ENCODE measurements at regions not wholly inside any gene's neighbourhood (a gene's known extent, or its start where the extent isn't known, plus 50 kb on each side); places are given as distances from the start of the nearest gene placed in this dataset.

DNA sequence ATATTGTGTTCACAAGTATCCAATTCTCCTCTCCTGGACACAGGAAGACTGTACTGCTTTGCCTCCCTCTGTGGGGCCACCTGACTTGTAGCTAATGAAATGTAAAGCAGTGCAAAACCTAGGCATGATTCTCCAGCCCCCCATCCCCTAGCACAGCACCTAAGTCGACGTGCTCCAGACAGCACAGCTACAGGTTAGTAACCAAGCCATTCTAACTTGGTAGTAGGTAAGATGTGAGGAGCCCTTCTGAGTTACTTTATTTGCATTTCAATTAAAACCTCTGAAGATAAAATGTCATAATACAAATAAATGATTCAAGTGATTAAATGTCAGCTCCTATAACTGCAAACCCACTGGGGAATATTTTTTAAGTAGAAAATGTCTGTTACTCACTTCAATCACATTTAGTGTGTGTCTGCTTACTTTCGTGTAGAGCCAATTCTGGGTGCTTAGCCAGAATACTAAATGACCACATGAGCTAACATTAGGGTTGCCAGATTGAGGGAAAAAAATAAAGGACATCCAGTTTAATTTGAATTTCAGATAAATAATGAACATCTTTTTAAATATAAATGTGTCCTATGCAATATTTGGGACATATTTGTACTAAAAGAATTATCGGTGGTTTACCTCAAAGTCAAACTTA, 64.8 kb upstream of the HIF1A start:
- Histone ChIP-seq H3K36me3 (no peaks in the 10 kb centered on the region), H3K4me3 (no peak overlapping the region), H3K4me1 (peaks cover 0 to 7% of the 10 kb centered on the region in 2 donors), H3K27me3 (no peaks in the 10 kb centered on the region), H3K9me3 (no peaks in the 10 kb centered on the region), H3K27ac (no peak overlapping the region)
- in situ Hi-C loops (cut with MboI; ENCODE audit: low sequenced_read_pairs in 4 of 4) (no loop called here), intact Hi-C loops (cut with DNase I; ENCODE audit: low total_unique reads) (no loop called here)
- DNase-seq (no peak), ATAC-seq (no peak)
- TF ChIP-seq POLR2A (IDR thresholded peaks at IDR 0.05) = no peak
- TF ChIP-seq, protein P1, sequence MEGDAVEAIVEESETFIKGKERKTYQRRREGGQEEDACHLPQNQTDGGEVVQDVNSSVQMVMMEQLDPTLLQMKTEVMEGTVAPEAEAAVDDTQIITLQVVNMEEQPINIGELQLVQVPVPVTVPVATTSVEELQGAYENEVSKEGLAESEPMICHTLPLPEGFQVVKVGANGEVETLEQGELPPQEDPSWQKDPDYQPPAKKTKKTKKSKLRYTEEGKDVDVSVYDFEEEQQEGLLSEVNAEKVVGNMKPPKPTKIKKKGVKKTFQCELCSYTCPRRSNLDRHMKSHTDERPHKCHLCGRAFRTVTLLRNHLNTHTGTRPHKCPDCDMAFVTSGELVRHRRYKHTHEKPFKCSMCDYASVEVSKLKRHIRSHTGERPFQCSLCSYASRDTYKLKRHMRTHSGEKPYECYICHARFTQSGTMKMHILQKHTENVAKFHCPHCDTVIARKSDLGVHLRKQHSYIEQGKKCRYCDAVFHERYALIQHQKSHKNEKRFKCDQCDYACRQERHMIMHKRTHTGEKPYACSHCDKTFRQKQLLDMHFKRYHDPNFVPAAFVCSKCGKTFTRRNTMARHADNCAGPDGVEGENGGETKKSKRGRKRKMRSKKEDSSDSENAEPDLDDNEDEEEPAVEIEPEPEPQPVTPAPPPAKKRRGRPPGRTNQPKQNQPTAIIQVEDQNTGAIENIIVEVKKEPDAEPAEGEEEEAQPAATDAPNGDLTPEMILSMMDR (IDR thresholded peaks at IDR 0.05 in 4 of 5, conservative IDR thresholded peaks at IDR 0.05 in 1 of 5) = no peak

- no peak for DNase-seq
- intact Hi-C loops (cut with DNase I; ENCODE audit: low total_unique reads) = no loop called here
- H3K27ac ChIP-seq = no peak overlapping the region
- no peak for ATAC-seq
- H3K27me3 ChIP-seq = no peaks in the 10 kb centered on the region
- H3K9me3 ChIP-seq = no peaks in the 10 kb centered on the region
- in situ Hi-C loops (cut with MboI; ENCODE audit: low sequenced_read_pairs in 4 of 4) = no loop called here
- H3K4me1 ChIP-seq = peaks cover 0 to 7% of the 10 kb centered on the region in 2 donors
- TF ChIP-seq POLR2A (IDR thresholded peaks at IDR 0.05) = no peak
- TF ChIP-seq, protein P1 (IDR thresholded peaks at IDR 0.05 in 4 of 5, conservative IDR thresholded peaks at IDR 0.05 in 1 of 5) = no peak
- no peak overlapping the region for H3K4me3 ChIP-seq
- no peaks in the 10 kb centered on the region for H3K36me3 ChIP-seq
Observed at GRCh38 chr14:61631045-61631687, 64.1 kb upstream of the HIF1A start.

- Histone ChIP-seq H3K36me3 (no peaks in the 10 kb centered on the region), H3K27me3 (no peaks in the 10 kb centered on the region), H3K27ac (no peak overlapping the region), H3K4me1 (peaks cover 0 to 7% of the 10 kb centered on the region in 2 donors), H3K4me3 (no peak overlapping the region), H3K9me3 (no peaks in the 10 kb centered on the region)
- in situ Hi-C loops (cut with MboI; ENCODE audit: low sequenced_read_pairs in 4 of 4) (no loop called here), intact Hi-C loops (cut with DNase I; ENCODE audit: low total_unique reads) (no loop called here)
- TF ChIP-seq, protein P1 (IDR thresholded peaks at IDR 0.05 in 4 of 5, conservative IDR thresholded peaks at IDR 0.05 in 1 of 5) = no peak
- no peak for TF ChIP-seq POLR2A (IDR thresholded peaks at IDR 0.05)
- ATAC-seq (no peak), DNase-seq (no peak)
Observed at GRCh38 chr14:61632401-61632800, 62.9 kb upstream of the HIF1A start.

DNA sequence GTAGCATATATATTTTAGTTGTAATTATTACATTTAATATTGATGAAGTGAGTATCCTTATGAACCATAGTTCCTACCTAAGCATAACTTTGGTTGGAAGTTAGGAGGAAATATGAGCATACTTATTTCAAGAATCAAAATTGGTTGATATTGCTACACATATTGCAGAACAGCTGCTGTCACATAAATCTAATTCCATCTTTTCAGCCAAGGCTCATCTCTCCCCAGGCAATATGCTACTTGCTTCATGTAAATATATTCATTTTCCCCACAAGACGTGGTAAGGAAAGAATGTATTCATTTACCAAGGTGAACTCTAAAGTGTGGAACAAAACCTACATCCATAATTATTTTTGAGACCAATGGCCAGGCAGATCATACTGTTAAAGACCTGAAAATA, 62.5 kb upstream of the HIF1A start:
- H3K4me1 ChIP-seq = peaks cover 0 to 7% of the 10 kb centered on the region in 2 donors
- H3K27ac ChIP-seq = no peak overlapping the region
- no peaks in the 10 kb centered on the region for H3K27me3 ChIP-seq
- DNase-seq (no peak), ATAC-seq (no peak)
- H3K4me3 ChIP-seq = no peak overlapping the region
- in situ Hi-C loops (cut with MboI; ENCODE audit: low sequenced_read_pairs in 4 of 4) (no loop called here), intact Hi-C loops (cut with DNase I; ENCODE audit: low total_unique reads) (no loop called here)
- no peaks in the 10 kb centered on the region for H3K9me3 ChIP-seq
- no peak for TF ChIP-seq POLR2A (IDR thresholded peaks at IDR 0.05)
- TF ChIP-seq, protein P1 (IDR thresholded peaks at IDR 0.05 in 4 of 5, conservative IDR thresholded peaks at IDR 0.05 in 1 of 5) = no peak
- H3K36me3 ChIP-seq = no peaks in the 10 kb centered on the region
